ENCODE measurements at regions not wholly inside any gene's neighbourhood (a gene's known extent, or its start where the extent isn't known, plus 50 kb on each side); places are given as distances from the start of the nearest gene placed in this dataset.

- DNase-seq = no peak
Observed at GRCh38 chr2:23069156-23069555, 315.8 kb upstream of the KLHL29 start.

GRCh38 chr2:23069923-23070322 lies 315.1 kb upstream of the KLHL29 start:
- DNase-seq = no peak

GRCh38 chr2:23073056-23073455 lies 311.9 kb upstream of the KLHL29 start:
- no peak for DNase-seq

- no peak for DNase-seq
Observed at GRCh38 chr2:23073671-23074070, 311.3 kb upstream of the KLHL29 start.

- DNase-seq = no peak
Observed at GRCh38 chr2:23077596-23077995, 307.4 kb upstream of the KLHL29 start.

GRCh38 chr2:23078784-23079434 lies 306.1 kb upstream of the KLHL29 start:
- DNase-seq = no peak

GRCh38 chr2:23083966-23084365 lies 301.0 kb upstream of the KLHL29 start:
- no peak for DNase-seq

- no peak for DNase-seq
Observed at GRCh38 chr2:23091019-23091418, 294.0 kb upstream of the KLHL29 start.

- no peak for DNase-seq
Observed at GRCh38 chr2:23091900-23092299, 293.1 kb upstream of the KLHL29 start.

GRCh38 chr2:23092831-23093230 lies 292.1 kb upstream of the KLHL29 start:
- DNase-seq = no peak

- DNase-seq = no peak
Observed at GRCh38 chr2:23093513-23093912, 291.5 kb upstream of the KLHL29 start.

GRCh38 chr2:23096906-23097602 lies 287.9 kb upstream of the KLHL29 start:
- no peak for DNase-seq

- no peak for DNase-seq
Observed at GRCh38 chr2:23100406-23100805, 284.6 kb upstream of the KLHL29 start.

GRCh38 chr2:23106242-23106785 lies 278.7 kb upstream of the KLHL29 start:
- DNase-seq = no peak

- no peak for DNase-seq
Observed at GRCh38 chr2:23107327-23107941, 277.5 kb upstream of the KLHL29 start.

- no peak for DNase-seq
Observed at GRCh38 chr2:23111263-23111662, 273.7 kb upstream of the KLHL29 start.

GRCh38 chr2:23112517-23112916 lies 272.5 kb upstream of the KLHL29 start:
- DNase-seq = no peak

- DNase-seq = no peak
Observed at GRCh38 chr2:23114299-23114698, 270.7 kb upstream of the KLHL29 start.

GRCh38 chr2:23118313-23118712 lies 266.7 kb upstream of the KLHL29 start:
- DNase-seq = no peak

- no peak for DNase-seq
Observed at GRCh38 chr2:23118894-23119293, 266.1 kb upstream of the KLHL29 start.

GRCh38 chr2:23120161-23120560 lies 264.8 kb upstream of the KLHL29 start:
- DNase-seq = no peak

- no peak for DNase-seq
Observed at GRCh38 chr2:23121968-23122648, 262.9 kb upstream of the KLHL29 start.

- no peak for DNase-seq
Observed at GRCh38 chr2:23122681-23123215, 262.2 kb upstream of the KLHL29 start.
